LNCaP clone FGC (cell line): ENCODE measurements at regions not wholly inside any gene's neighbourhood (a gene's known extent, or its start where the extent isn't known, plus 50 kb on each side); places are given as distances from the start of the nearest gene placed in this dataset.

Experiments used
- DNase-seq: peaks from one replicate; pipeline ENCODE4 v3.0.0-alpha.2; 2011; ENCODE audit warnings: low read depth
- H3K4me3 ChIP-seq: 2 replicates; pipeline ENCODE4 v1.5.1; 2011; ENCODE audit warnings: mild to moderate bottlenecking, low read depth, low read length, control low read depth
- TF ChIP-seq, protein P1 (sequence below): IDR thresholded peaks from 2 replicates; pipeline ENCODE4 v1.5.1; 2012; ENCODE audit warnings: mild to moderate bottlenecking; ENCODE audit not compliant: control insufficient read depth, insufficient read depth; ENCODE audit errors: extremely low read depth

DNA sequence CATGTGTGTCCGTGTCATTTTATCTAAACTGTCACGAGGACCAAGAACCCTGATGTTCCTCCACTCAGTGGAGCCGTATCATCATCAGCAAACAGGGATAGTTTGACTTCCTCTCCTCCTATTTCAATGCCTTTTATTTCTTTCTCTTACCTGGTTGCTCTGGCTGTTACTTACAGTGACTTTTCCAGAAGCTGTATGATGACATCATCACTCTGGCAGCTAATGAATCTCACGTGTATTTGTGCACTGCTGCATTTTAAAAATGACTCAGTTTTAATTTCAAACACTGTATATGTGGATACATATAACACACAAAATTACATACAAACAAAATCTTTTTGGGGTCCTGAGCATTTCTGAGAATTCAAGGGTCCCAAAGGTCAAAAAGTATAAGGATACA, 481.4 kb downstream of the CDH2 start:
- DNase-seq: no peak
- TF ChIP-seq, protein P1, sequence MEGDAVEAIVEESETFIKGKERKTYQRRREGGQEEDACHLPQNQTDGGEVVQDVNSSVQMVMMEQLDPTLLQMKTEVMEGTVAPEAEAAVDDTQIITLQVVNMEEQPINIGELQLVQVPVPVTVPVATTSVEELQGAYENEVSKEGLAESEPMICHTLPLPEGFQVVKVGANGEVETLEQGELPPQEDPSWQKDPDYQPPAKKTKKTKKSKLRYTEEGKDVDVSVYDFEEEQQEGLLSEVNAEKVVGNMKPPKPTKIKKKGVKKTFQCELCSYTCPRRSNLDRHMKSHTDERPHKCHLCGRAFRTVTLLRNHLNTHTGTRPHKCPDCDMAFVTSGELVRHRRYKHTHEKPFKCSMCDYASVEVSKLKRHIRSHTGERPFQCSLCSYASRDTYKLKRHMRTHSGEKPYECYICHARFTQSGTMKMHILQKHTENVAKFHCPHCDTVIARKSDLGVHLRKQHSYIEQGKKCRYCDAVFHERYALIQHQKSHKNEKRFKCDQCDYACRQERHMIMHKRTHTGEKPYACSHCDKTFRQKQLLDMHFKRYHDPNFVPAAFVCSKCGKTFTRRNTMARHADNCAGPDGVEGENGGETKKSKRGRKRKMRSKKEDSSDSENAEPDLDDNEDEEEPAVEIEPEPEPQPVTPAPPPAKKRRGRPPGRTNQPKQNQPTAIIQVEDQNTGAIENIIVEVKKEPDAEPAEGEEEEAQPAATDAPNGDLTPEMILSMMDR: no peak
- no peak overlapping the region for H3K4me3 ChIP-seq

DNA sequence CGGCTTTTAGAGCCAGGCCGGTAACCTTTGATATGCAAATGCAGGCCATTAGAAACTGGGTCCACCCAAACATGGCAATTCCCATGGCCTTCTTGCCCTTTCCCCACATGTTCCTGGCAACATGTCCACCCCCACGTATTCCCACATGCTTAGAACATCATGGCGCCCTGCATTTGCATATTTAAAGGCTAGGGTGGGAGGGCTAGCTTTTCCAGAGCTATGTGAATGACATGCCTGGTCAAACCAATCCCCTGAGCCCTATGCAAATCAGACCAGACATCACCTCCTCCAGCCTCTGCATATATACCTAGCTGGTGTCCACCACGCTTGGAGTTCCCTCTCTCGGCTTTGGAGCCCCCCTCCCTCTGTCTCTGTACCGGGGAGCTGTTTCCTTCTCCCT, 481.9 kb downstream of the CDH2 start:
- TF ChIP-seq, protein P1: no peak
- DNase-seq: no peak
- H3K4me3 ChIP-seq: no peak overlapping the region

DNA sequence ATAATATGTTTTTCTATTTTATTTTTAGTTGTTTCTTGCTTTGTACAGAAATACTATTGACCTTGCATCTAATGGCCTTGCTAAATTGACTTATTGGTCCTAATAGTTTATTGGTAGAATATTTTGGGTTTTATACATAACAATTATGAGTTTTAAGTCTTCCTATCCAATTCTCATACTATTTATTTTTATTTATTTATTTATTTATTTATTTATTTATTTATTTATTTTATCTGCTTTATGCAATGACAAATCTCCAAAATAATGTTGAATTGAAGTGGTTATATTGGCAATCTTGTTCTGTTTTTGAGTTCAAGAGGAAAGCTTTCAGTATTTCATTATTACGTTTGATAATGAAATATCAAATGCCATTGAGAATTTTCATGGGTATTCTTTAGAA, 488.3 kb downstream of the CDH2 start:
- DNase-seq: no peak
- TF ChIP-seq, protein P1: no peak
- H3K4me3 ChIP-seq: no peak overlapping the region

DNA sequence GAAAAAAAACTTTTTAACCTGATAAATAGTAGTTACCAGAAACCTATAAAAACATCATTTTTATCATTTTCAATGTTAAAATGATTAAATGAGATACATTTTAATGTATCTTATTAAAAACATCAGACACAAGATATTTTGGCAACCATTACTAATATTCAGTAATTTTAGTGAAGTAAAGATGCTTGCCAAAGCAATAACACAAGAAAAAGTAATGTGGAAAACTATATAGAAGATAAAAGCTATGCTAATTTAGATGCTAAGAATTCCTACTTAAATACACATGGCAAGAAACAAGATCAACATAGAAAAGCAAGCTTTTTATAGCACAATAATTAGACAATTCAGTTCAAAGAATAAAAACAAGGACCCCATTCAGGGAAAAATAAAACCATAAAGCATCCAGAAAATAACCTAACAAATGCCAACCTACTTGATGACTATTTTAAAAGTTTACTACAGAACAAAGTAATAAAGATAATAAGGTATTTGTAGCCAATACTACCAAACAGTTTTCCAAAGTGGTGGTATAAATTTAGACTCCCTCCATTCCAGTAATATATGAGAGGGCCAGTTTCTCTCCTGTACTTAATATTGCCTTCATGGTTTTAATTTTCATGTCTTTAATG, 489.5 kb downstream of the CDH2 start:
- no peak overlapping the region for H3K4me3 ChIP-seq
- TF ChIP-seq, protein P1: no peak
- no peak for DNase-seq

DNA sequence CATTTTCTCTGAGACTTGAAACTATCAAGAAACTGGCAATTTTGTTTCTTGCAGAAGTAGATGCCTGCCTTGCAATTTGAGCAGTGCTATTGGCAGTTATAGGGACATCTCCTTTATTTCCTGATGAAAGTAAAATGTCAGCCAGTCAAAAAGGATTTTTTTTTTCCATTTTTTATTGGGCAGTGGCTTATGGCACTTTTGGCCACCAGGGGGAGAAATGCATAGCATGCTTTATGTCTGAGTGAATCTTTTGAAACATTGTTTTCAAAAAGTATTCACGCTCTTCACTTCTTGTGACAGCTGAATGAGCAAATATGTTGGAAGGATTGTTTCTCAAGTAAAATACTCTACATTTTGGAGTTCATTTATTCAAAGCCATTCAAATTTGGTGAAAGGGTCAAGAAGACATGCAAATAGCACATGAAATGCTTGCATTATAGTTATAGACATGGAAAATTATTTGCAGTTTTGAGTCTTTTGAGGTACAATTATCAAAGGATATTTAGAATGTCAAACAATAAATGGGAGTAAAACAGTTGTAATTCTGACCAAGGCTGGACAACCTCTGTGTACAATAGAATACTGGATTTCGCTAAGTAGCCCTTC, 491.0 kb downstream of the CDH2 start:
- H3K4me3 ChIP-seq: no peak overlapping the region
- DNase-seq: peak; percentile 10
- TF ChIP-seq, protein P1: peak; percentile 56

DNA sequence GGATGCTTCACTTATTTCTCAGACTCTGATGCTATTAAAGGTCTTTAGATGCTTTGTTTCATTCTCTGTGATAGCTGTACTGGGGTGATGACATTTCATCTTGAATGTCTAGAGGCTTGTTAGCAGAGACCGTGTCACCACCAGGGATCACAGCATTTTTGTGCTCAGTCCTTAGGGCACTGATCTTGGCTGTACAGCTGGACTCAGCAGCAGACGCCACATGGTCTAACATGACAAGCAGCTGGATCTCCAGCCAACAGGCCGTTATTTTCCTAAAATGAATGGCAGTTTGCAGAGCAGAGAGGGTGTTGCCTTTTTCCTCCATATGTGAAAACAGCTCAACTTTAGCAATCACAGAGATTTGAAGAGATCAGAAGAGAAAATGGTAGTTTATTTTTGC, 491.8 kb downstream of the CDH2 start:
- H3K4me3 ChIP-seq: no peak overlapping the region
- TF ChIP-seq, protein P1: no peak
- DNase-seq: no peak

DNA sequence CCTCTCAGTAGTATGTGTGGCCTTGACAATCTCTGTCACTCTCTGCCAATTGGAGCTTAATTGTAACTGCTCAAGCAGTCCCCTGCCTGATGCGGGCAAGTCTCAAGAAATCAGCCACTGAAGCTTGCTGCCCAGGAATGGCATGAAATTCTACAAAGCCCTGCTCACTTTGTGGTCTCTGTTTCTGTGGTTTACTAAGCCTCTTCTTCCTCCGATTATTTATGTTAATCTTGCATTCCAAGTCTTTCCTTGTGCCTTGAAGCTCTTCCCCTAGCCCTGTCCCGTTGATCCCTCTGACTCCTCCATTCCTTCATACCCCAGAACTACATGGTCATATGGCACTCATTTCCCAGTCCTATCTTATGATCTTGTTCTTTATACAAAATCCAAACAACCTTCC, 489.3 kb upstream of the CHST9 start:
- no peak for DNase-seq
- H3K4me3 ChIP-seq: no peak overlapping the region
- TF ChIP-seq, protein P1: no peak
